Keratinocyte (primary cell): ENCODE measurements at regions not wholly inside any gene's neighbourhood (a gene's known extent, or its start where the extent isn't known, plus 50 kb on each side); places are given as distances from the start of the nearest gene placed in this dataset.
A peak's percentile ranks its signal among the peaks of the same experiment; 100 is the strongest.

Experiments used
- DNase-seq: peaks from one replicate; pipeline ENCODE4 v3.0.0-alpha.2; 2011; ENCODE audit warnings: low read depth, missing footprints, low spot score
- FAIRE-seq: peaks from 2 replicates; lab custom pipeline; 2011; peaks lifted over from hg19 to GRCh38; lab: Jason Lieb, UNC
- H2AFZ ChIP-seq: 2 replicates; pipeline ENCODE4 v1.6.0; 2012; ENCODE audit warnings: low read length, control low read depth, inconsistent platforms; ENCODE audit not compliant: control insufficient read depth
- H3K27ac ChIP-seq: 2 replicates; pipeline ENCODE4 v1.5.1; 2011; ENCODE audit warnings: low read length; ENCODE audit not compliant: control insufficient read depth, insufficient read depth
- H3K27me3 ChIP-seq: 3 replicates; pipeline ENCODE4 v1.6.0; 2011; ENCODE audit warnings: low read length; ENCODE audit not compliant: control insufficient read depth, insufficient read depth; ENCODE audit errors: extremely low read depth
- H3K36me3 ChIP-seq, 2 experiments: 2 replicates in 1 of 2; 3 replicates in 1 of 2; pipeline ENCODE4 v1.5.1; 2011; ENCODE audit warnings: low read length in 2 of 2, mild to moderate bottlenecking in 1 of 2; ENCODE audit not compliant: control insufficient read depth in 2 of 2, insufficient read depth in 2 of 2; ENCODE audit errors: extremely low read depth in 1 of 2
- H3K4me1 ChIP-seq: 3 replicates; pipeline ENCODE4 v1.5.1; 2011; ENCODE audit warnings: low read length; ENCODE audit not compliant: control insufficient read depth, insufficient read depth; ENCODE audit errors: extremely low read depth
- H3K4me2 ChIP-seq: 3 replicates; pipeline ENCODE4 v1.6.0; 2011; ENCODE audit warnings: low read depth, low read length; ENCODE audit not compliant: control insufficient read depth, insufficient read depth; ENCODE audit errors: extremely low read depth
- H3K4me3 ChIP-seq, 3 experiments: fragments of 200-600 bp in 1 of 3; sonication (generic) in 1 of 3; 2 replicates in 2 of 3; 3 replicates in 1 of 3; pipeline ENCODE4 v1.5.1; 2011 to 2016; ENCODE audit warnings: low read length in 3 of 3, mild to moderate bottlenecking in 3 of 3, control low read depth in 2 of 3, inconsistent platforms in 1 of 3, low read depth in 1 of 3, mixed read lengths in 1 of 3, mixed run types in 1 of 3, moderate library complexity in 1 of 3; ENCODE audit not compliant: control insufficient read depth in 2 of 3, insufficient read depth in 2 of 3; ENCODE audit errors: extremely low read depth in 1 of 3
- H3K79me2 ChIP-seq: 2 replicates; pipeline ENCODE4 v1.6.0; 2012; ENCODE audit warnings: low read length; ENCODE audit not compliant: control insufficient read depth, insufficient read depth
- H3K9ac ChIP-seq: 3 replicates; pipeline ENCODE4 v1.6.0; 2011; ENCODE audit warnings: low read length; ENCODE audit not compliant: control insufficient read depth, insufficient read depth; ENCODE audit errors: extremely low read depth
- H3K9me1 ChIP-seq: 3 replicates; pipeline ENCODE4 v1.6.0; 2011; ENCODE audit warnings: low read length; ENCODE audit not compliant: control insufficient read depth, insufficient read depth; ENCODE audit errors: extremely low read depth
- H3K9me3 ChIP-seq: 2 replicates; pipeline ENCODE4 v1.5.1; 2012; ENCODE audit warnings: low read depth, low read length; ENCODE audit not compliant: control insufficient read depth
- H4K20me1 ChIP-seq: 3 replicates; pipeline ENCODE4 v1.6.0; 2011; ENCODE audit warnings: low read length; ENCODE audit not compliant: control insufficient read depth, insufficient read depth; ENCODE audit errors: extremely low read depth
- CTCF ChIP-seq, 3 experiments: IDR thresholded peaks in 1 of 3; conservative IDR thresholded peaks in 1 of 3; optimal IDR thresholded peaks in 1 of 3; 2 replicates in 2 of 3; 3 replicates in 1 of 3; pipeline versions ENCODE3 to v1.5.1; 2011; ENCODE audit warnings: low read length in 3 of 3, mild to moderate bottlenecking in 3 of 3, moderate library complexity in 2 of 3, control low read depth in 1 of 3, inconsistent platforms in 1 of 3; ENCODE audit not compliant: insufficient read depth in 2 of 3; ENCODE audit errors: extremely low read depth in 1 of 3
- EZH2 ChIP-seq: IDR thresholded peaks from one replicate; pipeline ENCODE4 v1.6.1; 2012; ENCODE audit warnings: inconsistent platforms, mild to moderate bottlenecking, low read length, moderate library complexity
- dilution Hi-C: fragments of 300-500 bp; cut with MboI; formaldehyde crosslinking; loops from one replicate; pipeline ENCODE4 v1.7.0; 2020; ENCODE audit warnings: low sequenced_read_pairs; ENCODE audit not compliant: extremely low pct_ligation_motif_present

GRCh38 chr6:6812427-6812826 lies 223.9 kb downstream of the LY86 start:
- Histone ChIP-seq H3K36me3 (no peaks in the 10 kb centered on the region), H3K79me2 (no peaks in the 10 kb centered on the region), H3K27ac (peak overlapping the region; percentile 83), H2AFZ (peak overlapping the region; percentile 4), H3K9ac (peak overlapping the region; percentile 66), H3K4me1 (peaks cover 20% of the 10 kb centered on the region), H4K20me1 (no peaks in the 10 kb centered on the region), H3K9me1 (no peaks in the 10 kb centered on the region), H3K4me2 (peak overlapping the region; percentile 72), H3K9me3 (no peaks in the 10 kb centered on the region), H3K27me3 (no peaks in the 10 kb centered on the region), H3K4me3 (no peak overlapping the region)
- no peak for DNase-seq
- dilution Hi-C loops, result no loop called here
- TF ChIP-seq EZH2 (no peak), CTCF (optimal IDR thresholded peaks at IDR 0.05 in 1 of 3, IDR thresholded peaks at IDR 0.05 in 1 of 3, conservative IDR thresholded peaks at IDR 0.05 in 1 of 3; ENCODE audit: extremely low read depth in 1 of 3, insufficient read depth in 2 of 3, low read length in 3 of 3) (no peak)
- no peak for FAIRE-seq

- H3K4me3 ChIP-seq, result no peak overlapping the region
- no peak overlapping the region for H3K9ac ChIP-seq
- H3K27me3 ChIP-seq, result no peaks in the 10 kb centered on the region
- no peaks in the 10 kb centered on the region for H4K20me1 ChIP-seq
- no peaks in the 10 kb centered on the region for H3K9me1 ChIP-seq
- no peak for TF ChIP-seq CTCF (optimal IDR thresholded peaks at IDR 0.05 in 1 of 3, IDR thresholded peaks at IDR 0.05 in 1 of 3, conservative IDR thresholded peaks at IDR 0.05 in 1 of 3; ENCODE audit: extremely low read depth in 1 of 3, insufficient read depth in 2 of 3, low read length in 3 of 3)
- no peak for TF ChIP-seq EZH2
- dilution Hi-C loops, result no loop called here
- H3K4me1 ChIP-seq, result peaks cover 19% of the 10 kb centered on the region
- no peak overlapping the region for H3K27ac ChIP-seq
- no peak overlapping the region for H2AFZ ChIP-seq
- FAIRE-seq, result no peak
- H3K79me2 ChIP-seq, result no peaks in the 10 kb centered on the region
- H3K9me3 ChIP-seq, result no peaks in the 10 kb centered on the region
- no peaks in the 10 kb centered on the region for H3K36me3 ChIP-seq
- no peak overlapping the region for H3K4me2 ChIP-seq
- no peak for DNase-seq
Measured at GRCh38 chr6:6815732-6816131, 227.2 kb downstream of the LY86 start.
